ENCODE measurements at regions not wholly inside any gene's neighbourhood (a gene's known extent, or its start where the extent isn't known, plus 50 kb on each side); places are given as distances from the start of the nearest gene placed in this dataset.

DNA sequence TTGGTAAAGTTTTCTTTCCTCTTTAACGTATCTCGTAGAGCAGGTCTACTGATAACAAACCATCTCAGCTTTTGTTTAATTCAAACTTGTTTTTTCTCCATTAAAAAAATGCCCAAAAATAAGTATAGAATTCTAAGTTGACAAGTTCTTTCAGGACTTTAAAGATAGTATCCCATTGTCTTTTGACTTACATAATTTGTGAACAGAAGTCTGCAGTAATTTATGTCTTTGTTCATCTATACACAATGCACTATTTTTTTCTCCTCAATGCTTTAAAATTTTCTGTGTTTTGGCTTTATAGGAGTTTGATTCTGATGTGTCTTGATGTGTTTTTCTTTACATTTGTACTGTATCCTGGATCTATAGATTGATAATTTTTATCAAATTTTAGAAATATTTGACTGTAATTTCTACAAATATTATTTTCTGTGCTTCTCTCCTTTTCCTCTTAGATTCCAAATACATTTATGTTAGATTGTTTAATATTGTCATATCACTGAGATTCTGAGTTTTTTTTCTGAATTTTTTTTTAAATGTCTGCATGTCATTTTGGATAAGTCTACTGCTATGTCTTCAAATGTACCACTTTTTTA, 143.3 kb downstream of the FTCDNL1 start:
- TF ChIP-seq, protein P1, sequence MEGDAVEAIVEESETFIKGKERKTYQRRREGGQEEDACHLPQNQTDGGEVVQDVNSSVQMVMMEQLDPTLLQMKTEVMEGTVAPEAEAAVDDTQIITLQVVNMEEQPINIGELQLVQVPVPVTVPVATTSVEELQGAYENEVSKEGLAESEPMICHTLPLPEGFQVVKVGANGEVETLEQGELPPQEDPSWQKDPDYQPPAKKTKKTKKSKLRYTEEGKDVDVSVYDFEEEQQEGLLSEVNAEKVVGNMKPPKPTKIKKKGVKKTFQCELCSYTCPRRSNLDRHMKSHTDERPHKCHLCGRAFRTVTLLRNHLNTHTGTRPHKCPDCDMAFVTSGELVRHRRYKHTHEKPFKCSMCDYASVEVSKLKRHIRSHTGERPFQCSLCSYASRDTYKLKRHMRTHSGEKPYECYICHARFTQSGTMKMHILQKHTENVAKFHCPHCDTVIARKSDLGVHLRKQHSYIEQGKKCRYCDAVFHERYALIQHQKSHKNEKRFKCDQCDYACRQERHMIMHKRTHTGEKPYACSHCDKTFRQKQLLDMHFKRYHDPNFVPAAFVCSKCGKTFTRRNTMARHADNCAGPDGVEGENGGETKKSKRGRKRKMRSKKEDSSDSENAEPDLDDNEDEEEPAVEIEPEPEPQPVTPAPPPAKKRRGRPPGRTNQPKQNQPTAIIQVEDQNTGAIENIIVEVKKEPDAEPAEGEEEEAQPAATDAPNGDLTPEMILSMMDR (conservative IDR thresholded peaks at IDR 0.05; ENCODE audit: low read depth, low read length) = no peak
- H3K4me3 ChIP-seq (ENCODE audit: low read depth, low read length) = no peak overlapping the region
- no peak for DNase-seq (ENCODE audit: low read depth)

DNA sequence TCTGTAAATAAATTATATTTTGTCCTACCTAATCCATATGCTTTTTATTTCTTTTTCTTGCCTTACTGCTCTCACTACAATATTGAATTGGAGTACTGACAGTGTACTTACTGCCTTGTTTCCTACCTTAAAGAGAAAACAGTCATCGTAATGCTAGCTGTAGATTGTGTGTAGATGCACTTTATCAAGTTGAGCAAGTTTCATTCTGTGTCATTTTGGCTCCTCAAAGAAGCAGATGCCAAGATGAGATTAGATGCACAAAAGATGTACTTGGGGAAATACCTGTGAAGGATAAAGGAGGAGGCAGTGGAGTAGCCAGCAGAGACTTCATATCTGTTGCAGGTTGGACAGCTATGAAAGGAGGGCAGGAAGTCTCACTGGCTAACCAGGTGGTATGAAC, 145.5 kb downstream of the FTCDNL1 start:
- no peak for DNase-seq (ENCODE audit: low read depth)

DNA sequence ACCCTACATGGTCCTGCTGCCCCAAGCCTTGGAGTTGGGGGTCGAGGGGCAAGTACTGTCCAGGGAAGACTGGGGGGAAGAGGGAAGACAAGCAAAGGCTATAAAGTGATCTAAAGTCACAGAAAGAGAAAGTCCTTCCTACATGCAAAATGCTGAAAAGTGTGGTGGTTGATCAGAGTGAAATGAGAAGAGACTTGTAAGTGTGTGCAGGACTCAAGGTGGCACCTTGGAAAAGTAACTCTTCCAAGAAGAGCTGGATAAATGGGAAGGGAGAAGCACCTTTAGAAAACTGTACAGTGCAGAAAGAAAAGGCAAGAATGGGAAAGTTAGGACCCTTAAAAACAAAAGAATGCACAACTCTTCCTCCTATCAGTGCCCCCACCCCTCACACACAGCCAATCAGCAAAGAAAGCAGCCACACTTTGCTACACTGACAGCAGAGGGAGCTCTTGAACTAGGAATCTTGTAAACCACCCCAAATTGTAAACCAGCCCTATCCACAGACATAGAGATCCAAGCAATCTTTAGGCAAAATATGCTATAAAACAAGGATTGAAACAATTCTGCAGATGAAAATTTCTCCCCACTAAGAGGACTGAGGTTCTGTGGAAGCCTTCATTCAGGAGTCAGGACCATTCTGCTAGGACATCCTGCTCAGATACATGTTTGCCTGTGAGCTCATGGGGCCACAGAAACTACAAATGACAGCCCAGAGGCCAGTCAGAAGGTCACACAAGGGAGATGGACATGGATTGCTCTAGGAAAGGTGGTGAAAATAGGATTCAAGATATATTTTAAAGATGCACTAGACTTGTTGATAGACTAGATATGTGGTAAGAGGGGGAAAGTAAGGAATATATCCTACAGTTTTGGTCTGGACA, 146.4 kb downstream of the FTCDNL1 start:
- no peak overlapping the region for H3K4me3 ChIP-seq (ENCODE audit: low read depth, low read length)
- TF ChIP-seq, protein P1 (conservative IDR thresholded peaks at IDR 0.05; ENCODE audit: low read depth, low read length) = peak; percentile 51
- peak; percentile 32 for DNase-seq (ENCODE audit: low read depth)

More for the DNA sequence above, 145.5 kb downstream of the FTCDNL1 start:
- TF ChIP-seq, protein P1 (conservative IDR thresholded peaks at IDR 0.05; ENCODE audit: low read depth, low read length) = no peak
- no peak overlapping the region for H3K4me3 ChIP-seq (ENCODE audit: low read depth, low read length)

DNA sequence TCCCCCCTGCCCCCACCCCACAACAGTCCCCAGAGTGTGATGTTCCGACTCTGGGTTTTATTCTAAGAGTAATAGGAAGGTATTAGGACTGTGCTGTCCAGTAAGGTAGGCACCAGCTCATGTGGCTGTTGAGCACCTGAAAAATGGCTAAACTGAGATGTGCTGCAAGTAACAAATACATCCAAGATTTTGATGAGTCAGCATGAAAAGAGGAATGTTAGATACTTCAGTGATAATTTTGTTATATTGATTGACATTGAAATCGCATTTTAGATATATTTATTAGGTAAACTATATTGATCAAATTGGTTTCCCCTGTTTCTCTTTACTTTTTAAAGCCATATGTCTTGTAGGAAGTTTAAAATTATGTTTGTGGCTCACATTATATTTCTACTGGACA, 147.8 kb downstream of the FTCDNL1 start:
- TF ChIP-seq, protein P1 (conservative IDR thresholded peaks at IDR 0.05; ENCODE audit: low read depth, low read length) = no peak
- DNase-seq (ENCODE audit: low read depth) = no peak
- no peak overlapping the region for H3K4me3 ChIP-seq (ENCODE audit: low read depth, low read length)

DNA sequence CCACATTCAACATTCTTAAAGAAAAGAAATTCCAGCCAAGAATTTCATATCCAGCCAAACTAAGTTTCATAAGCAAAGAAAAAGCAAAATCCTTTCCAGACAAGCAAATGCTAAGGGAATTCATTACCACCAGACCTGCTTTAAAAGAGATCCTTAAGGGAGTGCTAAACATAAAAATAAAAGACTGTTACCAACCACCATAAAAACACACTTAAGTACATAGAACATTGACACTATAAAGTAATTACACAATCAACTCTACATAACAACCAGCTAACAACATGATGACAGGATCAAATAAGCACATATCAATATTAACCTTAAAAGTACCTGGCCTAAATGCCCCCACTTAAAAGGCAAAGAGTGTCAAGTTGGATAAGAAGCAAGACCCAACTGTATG, 153.5 kb downstream of the FTCDNL1 start:
- no peak for DNase-seq (ENCODE audit: low read depth)
- TF ChIP-seq, protein P1 (conservative IDR thresholded peaks at IDR 0.05; ENCODE audit: low read depth, low read length) = no peak
- H3K4me3 ChIP-seq (ENCODE audit: low read depth, low read length) = no peak overlapping the region

DNA sequence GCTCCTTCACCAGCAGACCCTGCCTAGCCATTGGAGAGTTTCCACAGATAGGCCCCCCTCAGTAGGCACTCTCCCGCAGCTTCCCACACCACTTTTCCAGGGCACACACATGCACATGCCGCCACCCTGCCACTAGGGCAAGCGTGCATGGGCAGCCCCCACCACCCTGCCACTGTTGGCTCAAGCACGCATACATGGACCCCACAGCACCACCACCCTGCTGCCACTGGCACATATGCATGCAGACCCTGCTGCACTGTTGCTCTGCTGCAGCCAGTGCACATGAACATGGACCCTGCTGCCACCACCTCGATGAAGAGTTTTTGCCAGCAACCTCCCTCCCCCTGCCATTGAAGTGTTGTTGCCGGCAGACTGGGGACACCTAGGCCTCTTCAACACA, 154.9 kb downstream of the FTCDNL1 start:
- no peak overlapping the region for H3K4me3 ChIP-seq (ENCODE audit: low read depth, low read length)
- TF ChIP-seq, protein P1 (conservative IDR thresholded peaks at IDR 0.05; ENCODE audit: low read depth, low read length) = no peak
- DNase-seq (ENCODE audit: low read depth) = no peak
